ENCODE measurements at regions not wholly inside any gene's neighbourhood (a gene's known extent, or its start where the extent isn't known, plus 50 kb on each side); places are given as distances from the start of the nearest gene placed in this dataset.
A peak's percentile ranks its signal among the peaks of the same experiment; 100 is the strongest.

- DNase-seq = no peak
These were observed 431.2 kb downstream of the LPIN1 start for GRCh38 chr2:12177455-12178288.

GRCh38 chr2:12178289-12179080 is 432.1 kb downstream of the LPIN1 start:
- DNase-seq = no peak

DNA sequence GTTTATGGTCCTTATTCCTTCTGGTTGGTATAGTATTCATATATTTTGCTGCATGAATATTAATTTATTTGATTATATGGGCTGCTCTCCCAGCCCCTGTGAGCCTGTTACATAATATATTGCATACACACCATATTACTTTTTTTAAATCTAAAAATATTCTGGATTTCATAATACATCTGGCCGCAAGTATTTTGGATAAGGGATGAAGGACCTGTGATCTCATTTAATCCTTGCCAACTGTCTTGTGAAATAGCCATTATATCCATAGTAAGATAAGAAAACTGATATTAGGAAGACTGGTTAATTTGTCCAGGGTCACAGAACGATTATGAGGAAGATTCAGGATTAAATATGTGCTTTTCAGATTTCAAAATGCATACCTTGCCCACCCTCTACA is 433.6 kb downstream of the LPIN1 start:
- DNase-seq = no peak

DNA sequence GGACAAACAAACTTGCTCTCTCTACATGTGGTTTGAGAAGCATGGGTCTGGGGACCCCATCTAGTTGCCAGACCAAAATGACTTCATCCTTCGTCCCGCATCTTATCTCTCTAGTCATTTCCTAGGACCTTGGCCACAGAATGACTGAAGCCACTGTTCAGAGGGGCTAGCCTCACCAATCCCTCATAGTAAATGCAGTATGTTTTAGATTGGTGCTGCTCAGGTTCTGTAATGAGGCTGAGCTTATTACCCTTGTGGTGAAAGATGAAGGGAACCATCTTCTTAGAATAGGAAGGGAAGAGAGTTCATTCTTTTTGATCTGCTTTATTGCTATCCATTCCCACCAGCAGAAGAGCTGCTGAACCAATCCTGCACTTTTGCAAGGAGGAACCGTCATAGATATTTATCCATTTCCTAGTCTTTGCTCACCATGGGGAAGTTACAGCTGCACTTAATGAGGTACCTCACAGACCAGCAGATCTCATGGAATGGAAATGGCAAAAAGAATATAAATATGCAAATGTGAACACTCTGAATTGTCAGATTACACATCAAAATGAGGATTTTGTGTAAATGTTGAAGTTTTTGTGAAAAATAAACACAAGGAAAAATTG is 436.7 kb downstream of the LPIN1 start:
- DNase-seq = no peak

GRCh38 chr2:12192762-12193161 is 446.3 kb downstream of the LPIN1 start:
- DNase-seq = no peak

DNA sequence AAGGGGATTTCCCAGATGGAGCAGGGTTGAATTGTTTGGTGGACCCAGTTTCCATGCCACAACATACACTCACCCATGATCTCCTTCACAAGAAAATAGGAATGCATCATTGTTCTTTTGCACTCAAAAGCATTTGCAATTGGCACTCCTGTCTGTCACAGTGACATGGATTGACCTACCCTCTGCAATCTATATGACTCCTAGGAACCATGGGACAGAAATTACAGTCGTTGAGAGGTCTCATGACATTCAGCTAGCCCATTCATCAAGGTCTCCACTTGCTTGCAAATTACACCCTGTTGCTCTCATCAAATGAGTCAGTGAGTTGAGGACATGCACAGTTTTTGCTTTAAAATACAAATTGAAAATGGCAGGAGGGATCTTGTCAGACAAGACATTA is 448.5 kb downstream of the LPIN1 start:
- DNase-seq = no peak

DNA sequence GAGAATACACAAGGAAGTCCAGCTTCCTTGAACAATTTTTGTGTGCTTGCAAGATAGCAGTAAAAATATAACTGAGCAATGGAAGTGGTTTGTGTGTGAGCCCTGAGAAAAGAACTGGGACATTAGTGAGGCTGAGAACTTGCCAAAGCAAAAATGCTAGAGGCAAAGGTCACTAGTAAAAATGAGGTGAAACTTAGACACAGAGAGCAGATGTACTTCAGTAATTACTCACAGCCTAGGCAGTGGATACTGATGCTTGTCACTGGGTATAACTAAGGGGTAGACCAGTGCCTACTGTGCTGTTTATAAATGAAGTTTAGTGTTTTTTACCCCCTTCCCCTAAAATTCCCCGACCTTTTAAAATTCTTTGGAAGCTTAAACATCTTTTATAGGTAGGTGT is 450.1 kb downstream of the LPIN1 start:
- no peak for DNase-seq

DNA sequence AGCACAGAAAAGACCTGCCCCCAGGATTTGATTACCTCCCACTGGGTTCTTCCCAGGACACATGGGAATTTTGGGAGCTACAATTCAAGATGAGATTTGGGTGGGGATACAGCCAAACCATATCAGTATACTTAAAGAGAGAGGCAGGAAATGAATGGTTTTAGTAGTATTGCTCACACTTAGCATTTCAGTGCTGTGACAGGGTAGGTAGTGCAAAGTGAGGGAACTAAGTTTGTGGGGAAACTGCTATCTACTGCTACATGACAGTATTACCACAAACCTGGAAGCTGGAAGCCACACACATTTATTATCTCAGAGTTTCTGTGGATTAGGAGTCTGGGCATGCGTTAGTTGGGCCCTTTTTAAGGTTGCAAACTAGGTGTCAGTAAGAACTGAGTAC is 450.7 kb downstream of the LPIN1 start:
- no peak for DNase-seq

DNA sequence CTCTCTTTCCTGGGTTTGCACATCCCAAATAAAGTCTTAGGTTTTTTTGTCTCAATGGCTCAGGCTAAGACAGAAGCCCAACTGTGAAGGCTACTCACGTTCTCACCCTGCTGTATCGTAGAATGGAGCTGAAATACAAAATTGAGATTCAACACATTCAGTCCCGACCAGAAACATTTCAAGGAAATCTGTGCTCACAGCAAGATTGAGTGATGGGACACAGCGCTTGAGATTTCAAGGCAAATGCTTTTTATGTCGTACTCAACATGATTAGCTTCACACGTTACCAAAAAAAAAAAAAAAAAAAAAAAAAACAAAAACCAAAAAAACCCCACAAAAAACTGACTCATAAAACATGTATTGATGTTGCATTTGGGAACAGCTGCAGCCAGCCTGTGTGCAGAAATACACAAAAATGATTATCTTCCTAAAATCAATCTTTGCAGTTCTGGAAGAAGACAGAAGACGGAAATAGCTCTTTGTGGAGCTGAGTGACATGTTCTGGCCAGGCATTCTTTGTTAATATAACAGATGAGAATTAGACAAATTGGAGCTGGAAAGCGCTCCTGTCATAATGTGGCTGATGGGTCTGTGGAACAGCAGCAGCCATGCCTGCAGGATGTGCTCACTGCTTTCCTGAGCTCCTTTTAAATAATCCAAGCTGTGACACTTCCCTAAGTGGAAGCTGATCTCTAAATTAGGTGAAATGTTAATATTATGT is 453.2 kb downstream of the LPIN1 start:
- DNase-seq = no peak

DNA sequence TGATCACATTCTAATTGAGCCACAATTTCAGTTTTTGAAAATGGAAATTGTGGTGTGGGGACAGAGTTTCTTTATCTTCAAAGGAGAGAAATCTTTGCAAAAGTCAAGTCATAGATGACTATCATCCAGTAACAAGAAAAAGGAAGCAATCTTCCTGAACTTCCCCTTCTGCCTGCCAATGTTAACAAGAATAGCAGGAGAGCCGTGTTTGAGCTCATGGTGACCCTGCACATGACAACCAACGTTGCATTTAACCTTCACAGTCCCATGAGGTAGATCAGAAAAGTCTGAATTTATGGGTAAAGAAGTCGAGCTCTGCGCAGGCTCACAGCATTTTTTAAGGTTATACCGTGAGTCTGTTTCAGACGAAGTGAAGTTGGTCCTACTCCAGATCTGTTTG is 454.9 kb downstream of the LPIN1 start:
- no peak for DNase-seq

DNA sequence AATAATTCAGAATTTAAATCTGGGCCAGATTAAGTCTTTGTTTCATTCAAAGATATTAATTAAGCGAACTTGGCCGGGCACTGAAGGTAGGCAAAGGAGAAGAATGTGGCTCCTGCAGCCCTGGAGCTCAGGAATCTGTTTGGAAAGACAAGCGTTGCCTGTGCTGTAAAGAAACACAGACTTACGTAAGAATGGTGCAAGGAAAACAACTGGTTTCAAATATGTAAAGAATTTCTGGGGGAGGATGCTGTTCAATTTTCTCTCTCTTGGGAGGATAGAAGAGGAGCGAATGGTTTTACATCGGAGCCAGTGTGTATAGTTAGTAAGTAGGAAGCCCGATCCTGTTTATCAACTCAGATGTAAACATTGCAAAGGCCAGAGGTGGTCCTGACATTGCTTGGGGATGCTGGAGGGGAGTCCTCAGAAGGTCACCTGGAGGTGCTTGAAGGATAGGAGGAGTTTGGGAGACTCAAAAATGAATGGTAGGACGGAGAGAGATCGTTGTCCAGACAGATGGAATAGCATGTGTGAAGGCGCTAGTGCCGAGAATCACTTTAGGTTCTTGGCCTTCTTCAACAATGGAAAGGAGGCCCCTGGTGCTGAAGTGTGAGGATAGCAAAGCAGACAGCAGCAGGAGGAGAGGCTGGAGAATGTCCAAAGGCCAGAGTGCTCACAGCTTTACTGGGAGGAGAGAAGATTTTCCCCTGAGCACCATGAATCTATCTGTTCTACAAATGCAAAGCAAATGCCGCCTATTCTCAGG is 456.1 kb downstream of the LPIN1 start:
- DNase-seq = no peak

- no peak for DNase-seq
These were observed 457.1 kb downstream of the LPIN1 start for GRCh38 chr2:12203528-12203927.

GRCh38 chr2:12205086-12205485 is 458.7 kb downstream of the LPIN1 start:
- no peak for DNase-seq

DNA sequence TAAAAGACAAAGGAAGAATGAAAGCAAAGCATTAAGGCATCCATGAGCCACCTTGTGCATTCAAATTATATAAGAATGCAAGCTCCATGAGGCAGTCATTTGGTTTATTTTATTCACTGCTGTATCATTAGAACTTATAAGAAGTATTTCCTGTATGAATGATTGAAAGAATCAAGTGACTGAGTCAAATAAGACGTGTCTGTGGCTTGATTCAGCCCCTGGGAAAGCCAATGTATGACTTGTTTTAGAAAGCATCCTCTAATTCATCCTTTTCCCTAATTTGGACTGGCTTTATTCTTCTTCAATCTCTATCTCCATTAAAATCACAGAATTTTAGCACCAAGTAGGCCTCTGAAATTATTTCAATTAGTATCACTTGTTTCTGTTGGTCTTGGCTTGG is 461.1 kb downstream of the LPIN1 start:
- DNase-seq = no peak

GRCh38 chr2:12210016-12210933 is 463.8 kb downstream of the LPIN1 start:
- DNase-seq = no peak

- peak; percentile 23 for DNase-seq
These were observed 465.1 kb downstream of the LPIN1 start for GRCh38 chr2:12211326-12212175.

DNA sequence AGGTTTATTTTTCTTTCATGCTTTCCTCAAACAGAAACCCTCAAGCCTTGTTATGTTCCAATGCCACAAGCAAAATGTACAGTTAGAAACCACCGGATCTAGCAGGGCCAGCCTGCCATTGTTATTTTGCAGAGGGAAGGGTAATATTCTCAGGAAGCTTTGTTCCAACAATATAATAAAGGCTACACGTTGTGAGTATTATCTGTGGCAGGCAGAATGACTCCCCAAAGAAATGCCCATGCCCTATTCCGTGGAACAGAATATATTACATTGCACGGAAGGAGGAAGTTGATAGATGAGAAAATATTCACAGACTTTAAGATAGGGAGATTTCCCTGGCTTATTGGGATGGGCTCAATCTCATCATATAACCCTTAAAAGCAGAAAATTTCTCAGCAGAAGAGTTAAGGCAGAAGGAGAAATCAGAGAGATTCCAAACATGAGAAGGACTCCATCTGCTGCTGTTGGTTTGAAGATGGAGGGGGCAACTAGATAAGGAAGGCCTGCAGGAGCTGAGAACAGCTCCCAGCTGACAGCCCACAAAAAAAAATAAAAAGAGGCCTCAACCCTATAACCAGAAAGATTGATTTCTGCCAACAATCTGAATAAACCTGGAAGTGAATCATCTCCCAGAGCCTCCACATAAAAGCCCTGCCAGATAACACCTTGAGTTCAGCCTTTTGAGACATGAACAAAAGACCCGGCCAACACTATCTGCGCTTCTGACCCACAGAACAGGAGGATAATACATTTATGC is 466.6 kb downstream of the LPIN1 start:
- no peak for DNase-seq

DNA sequence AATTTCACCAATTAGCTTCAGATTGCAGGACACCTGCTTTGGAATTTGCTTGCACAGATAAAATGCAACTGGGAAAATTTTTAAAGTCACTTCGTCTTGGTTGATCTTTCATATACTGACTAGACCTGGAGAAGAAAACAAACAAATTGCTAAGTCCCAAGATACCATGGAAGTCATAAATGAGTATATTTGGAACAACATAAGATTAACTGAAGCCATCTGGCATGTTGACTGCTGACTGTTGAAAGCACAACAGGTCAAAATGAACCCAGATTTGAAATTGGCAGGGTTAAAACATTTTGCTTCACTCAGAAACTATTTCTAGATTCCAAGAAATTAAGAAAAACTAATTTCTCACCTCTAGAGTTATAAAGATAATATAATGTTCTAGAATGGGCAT is 470.7 kb downstream of the LPIN1 start:
- DNase-seq = no peak

- DNase-seq = no peak
These were observed 473.3 kb downstream of the LPIN1 start for GRCh38 chr2:12219761-12220160.

GRCh38 chr2:12221584-12221983 is 475.2 kb downstream of the LPIN1 start:
- DNase-seq = no peak

Measured in NCI-H748 treated with DMSO at 0.1 percent for 48 hours (cell line).